Thoracic aorta (tissue), 2 donors: ENCODE measurements at regions not wholly inside any gene's neighbourhood (a gene's known extent, or its start where the extent isn't known, plus 50 kb on each side); places are given as distances from the start of the nearest gene placed in this dataset.

Experiments used
- ATAC-seq: fragments of 150-250 bp; one replicate; pipeline ENCODE4 v1.8.0; 2017; ENCODE audit warnings: low read depth; ENCODE audit not compliant: insufficient number of reproducible peaks, low FRiP score
- DNase-seq: peaks from one replicate; pipeline ENCODE4 v3.0.0-alpha.2; 2020; ENCODE audit warnings: low spot score
- H3K27ac ChIP-seq, 2 donors: fragments of 200-600 bp; sonication (generic); 1 replicate in 1 of 2; 2 replicates in 1 of 2; pipeline ENCODE4 v1.5.1; 2016; ENCODE audit warnings: mild to moderate bottlenecking in 2 of 2, moderate library complexity in 2 of 2
- H3K27me3 ChIP-seq: fragments of 200-600 bp; sonication (generic); replicated peaks from 2 replicates; pipeline ENCODE4 v1.6.0; 2016; ENCODE audit warnings: mild to moderate bottlenecking; ENCODE audit not compliant: insufficient read depth
- H3K36me3 ChIP-seq: fragments of 200-600 bp; sonication (generic); one replicate; pipeline ENCODE4 v1.5.1; 2016
- H3K4me1 ChIP-seq, 2 donors: fragments of 200-600 bp; sonication (generic); 1 replicate in 1 of 2; 2 replicates in 1 of 2; pipeline versions ENCODE4 v1.5.1 to v1.6.0; 2016; ENCODE audit warnings: low read depth in 2 of 2, mild to moderate bottlenecking in 1 of 2; ENCODE audit not compliant: control insufficient read depth in 1 of 2
- H3K4me3 ChIP-seq: fragments of 200-600 bp; sonication (generic); 2 replicates; pipeline ENCODE4 v1.5.1; 2016; ENCODE audit warnings: mild to moderate bottlenecking
- H3K9me3 ChIP-seq: fragments of 200-600 bp; sonication (generic); 2 replicates; pipeline ENCODE4 v1.5.1; 2016
- TF ChIP-seq, protein P1 (sequence below): fragments of 200-600 bp; sonication (generic); IDR thresholded peaks from one replicate; pipeline ENCODE4 v1.5.1; 2019; ENCODE audit warnings: antibody characterized with exemption

DNA sequence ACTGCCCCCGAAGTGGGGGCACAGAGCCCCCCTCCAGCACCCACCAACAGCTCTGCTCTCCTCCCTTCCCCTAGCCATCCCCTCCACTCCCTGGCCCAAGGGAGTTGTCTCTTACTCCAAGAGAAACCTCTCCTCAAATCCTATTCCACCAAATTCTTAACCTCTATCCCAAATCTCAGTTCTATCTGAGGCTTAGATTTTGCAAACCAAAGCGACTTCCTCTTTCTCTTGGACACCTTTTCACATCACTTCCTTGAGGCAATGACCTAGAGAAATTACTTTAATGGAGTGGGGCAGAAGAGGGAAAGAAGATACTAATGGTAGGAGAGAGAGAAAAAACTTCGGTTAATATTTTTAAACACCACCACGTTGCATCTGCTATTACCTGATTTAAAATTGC lies 167.2 kb downstream of the SS18 start:
- Histone ChIP-seq H3K4me1 (no peaks in the 10 kb centered on the region), H3K27ac (no peak overlapping the region), H3K27me3 (no peaks in the 10 kb centered on the region), H3K36me3 (no peaks in the 10 kb centered on the region), H3K9me3 (no peaks in the 10 kb centered on the region), H3K4me3 (no peak overlapping the region)
- DNase-seq (no peak), ATAC-seq (no peak)
- TF ChIP-seq, protein P1, sequence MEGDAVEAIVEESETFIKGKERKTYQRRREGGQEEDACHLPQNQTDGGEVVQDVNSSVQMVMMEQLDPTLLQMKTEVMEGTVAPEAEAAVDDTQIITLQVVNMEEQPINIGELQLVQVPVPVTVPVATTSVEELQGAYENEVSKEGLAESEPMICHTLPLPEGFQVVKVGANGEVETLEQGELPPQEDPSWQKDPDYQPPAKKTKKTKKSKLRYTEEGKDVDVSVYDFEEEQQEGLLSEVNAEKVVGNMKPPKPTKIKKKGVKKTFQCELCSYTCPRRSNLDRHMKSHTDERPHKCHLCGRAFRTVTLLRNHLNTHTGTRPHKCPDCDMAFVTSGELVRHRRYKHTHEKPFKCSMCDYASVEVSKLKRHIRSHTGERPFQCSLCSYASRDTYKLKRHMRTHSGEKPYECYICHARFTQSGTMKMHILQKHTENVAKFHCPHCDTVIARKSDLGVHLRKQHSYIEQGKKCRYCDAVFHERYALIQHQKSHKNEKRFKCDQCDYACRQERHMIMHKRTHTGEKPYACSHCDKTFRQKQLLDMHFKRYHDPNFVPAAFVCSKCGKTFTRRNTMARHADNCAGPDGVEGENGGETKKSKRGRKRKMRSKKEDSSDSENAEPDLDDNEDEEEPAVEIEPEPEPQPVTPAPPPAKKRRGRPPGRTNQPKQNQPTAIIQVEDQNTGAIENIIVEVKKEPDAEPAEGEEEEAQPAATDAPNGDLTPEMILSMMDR, result no peak

DNA sequence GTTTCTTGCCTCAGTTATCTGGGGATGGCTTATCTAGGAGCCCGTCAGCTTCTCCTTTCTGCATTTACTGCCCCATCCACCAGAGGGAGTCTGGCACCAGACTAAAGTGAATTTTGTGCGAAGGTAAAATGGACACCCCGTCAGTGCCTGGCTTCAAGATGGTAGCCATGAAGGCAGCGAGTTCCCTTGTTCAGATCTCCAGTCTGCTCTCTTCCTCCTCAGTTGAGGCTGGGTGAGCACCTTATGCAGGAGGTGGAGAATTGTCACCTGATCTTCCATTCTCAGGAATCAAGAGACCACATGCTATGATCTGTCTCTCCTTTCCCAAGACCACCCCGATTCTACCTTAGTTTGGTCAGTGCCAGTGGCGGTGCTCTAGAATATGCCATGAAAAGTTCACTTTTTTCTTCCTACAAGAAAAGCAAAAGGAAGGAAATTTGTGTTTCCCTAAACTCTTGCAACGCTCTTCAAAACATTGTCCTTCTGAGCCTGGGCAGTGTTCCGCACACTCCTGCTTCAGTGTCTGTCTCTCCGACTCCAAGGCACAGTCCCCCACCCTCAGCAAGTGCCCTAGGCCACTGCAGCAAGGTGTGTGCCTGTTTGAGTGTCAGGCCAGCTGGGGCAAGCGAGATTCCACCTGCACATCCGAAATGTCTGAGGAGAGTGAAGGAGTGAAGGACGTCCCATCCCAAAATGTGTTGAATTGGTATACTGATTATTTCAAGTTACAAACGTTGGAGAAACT lies 168.6 kb downstream of the SS18 start:
- H3K4me3 ChIP-seq, result no peak overlapping the region
- no peak for ATAC-seq

DNA sequence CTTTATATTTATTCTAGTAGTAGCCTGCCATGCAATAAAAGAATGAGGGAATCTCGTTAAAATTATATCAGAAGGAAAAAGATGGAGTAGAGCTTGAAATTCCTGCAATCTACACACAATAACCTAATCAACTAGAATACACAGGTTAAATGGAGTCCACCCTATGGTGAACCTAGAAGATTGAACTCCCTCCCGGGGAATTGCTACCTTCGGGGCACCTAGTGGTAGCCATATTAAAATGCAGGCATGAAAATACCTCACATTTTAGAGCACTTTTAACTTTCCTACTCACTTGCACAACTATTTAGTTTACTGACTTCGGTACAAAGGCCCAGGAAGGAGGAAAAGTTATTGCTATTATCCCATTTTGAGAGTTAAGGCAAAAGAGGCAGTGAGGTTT lies 174.5 kb downstream of the SS18 start:
- H3K36me3 ChIP-seq, result no peaks in the 10 kb centered on the region
- TF ChIP-seq, protein P1, result no peak
- H3K9me3 ChIP-seq, result no peaks in the 10 kb centered on the region
- DNase-seq, result no peak
- no peaks in the 10 kb centered on the region for H3K4me1 ChIP-seq
- H3K27me3 ChIP-seq, result no peaks in the 10 kb centered on the region
- H3K4me3 ChIP-seq, result no peak overlapping the region
- no peak for ATAC-seq
- H3K27ac ChIP-seq, result no peak overlapping the region

More for the DNA sequence above, 168.6 kb downstream of the SS18 start:
- Histone ChIP-seq H3K9me3 (no peaks in the 10 kb centered on the region), H3K27ac (no peak overlapping the region), H3K4me1 (no peaks in the 10 kb centered on the region), H3K27me3 (no peaks in the 10 kb centered on the region), H3K36me3 (no peaks in the 10 kb centered on the region)
- TF ChIP-seq, protein P1, result no peak
- DNase-seq, result no peak

DNA sequence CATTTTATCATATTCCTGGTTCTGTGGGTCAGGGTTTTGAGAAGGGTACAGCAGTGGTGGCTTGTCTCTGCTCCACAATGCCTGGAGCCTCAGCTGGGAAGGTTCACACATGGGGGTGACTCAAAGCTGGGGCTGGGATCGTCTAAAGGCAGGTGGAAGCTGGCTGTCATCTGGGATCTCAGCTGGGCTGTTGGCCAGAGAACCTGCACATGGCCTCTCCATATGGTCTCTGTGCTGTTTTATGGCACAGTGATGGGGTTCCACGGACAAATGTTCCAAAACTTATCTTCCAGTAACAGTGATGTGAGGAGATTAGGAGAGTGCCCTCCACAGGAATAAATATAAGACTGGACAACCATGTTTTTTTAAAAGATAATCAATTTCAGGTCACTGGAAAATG lies 191.4 kb downstream of the SS18 start:
- no peak for ATAC-seq
- TF ChIP-seq, protein P1, result no peak
- Histone ChIP-seq H3K36me3 (no peaks in the 10 kb centered on the region), H3K27me3 (no peaks in the 10 kb centered on the region), H3K9me3 (no peaks in the 10 kb centered on the region), H3K4me1 (no peaks in the 10 kb centered on the region), H3K4me3 (no peak overlapping the region), H3K27ac (no peak overlapping the region)
- DNase-seq, result no peak

DNA sequence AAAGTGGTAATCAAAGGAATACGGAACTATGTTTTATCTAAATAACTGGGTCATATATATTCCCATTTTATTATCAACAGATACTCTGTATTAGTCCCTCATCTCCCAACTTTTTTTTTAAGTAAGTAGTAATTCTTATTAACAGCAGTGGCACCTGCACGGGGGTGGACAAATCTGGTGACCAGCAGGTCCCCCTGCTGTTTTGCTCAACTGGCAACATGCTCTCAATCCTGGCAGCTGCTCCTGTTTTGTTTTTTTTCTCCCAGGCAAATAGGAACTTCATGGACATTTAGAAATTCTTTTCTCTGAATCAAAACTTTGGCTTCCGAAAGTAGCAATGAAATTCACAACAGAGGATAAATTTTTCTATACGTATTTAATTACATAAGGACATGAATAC lies 193.5 kb downstream of the SS18 start:
- H3K36me3 ChIP-seq, result no peaks in the 10 kb centered on the region
- TF ChIP-seq, protein P1, result no peak
- H3K9me3 ChIP-seq, result no peaks in the 10 kb centered on the region
- no peak for ATAC-seq
- no peaks in the 10 kb centered on the region for H3K27me3 ChIP-seq
- H3K4me1 ChIP-seq, result no peaks in the 10 kb centered on the region
- H3K27ac ChIP-seq, result no peak overlapping the region
- no peak for DNase-seq
- no peak overlapping the region for H3K4me3 ChIP-seq
